Heart left ventricle (tissue), 16 donors: ENCODE measurements at regions not wholly inside any gene's neighbourhood (a gene's known extent, or its start where the extent isn't known, plus 50 kb on each side); places are given as distances from the start of the nearest gene placed in this dataset.

Experiments
- ATAC-seq, 4 donors: fragments of 200-7000 bp; cut with Tn5 transposase; one replicate each; pipeline ENCODE4 v1.9.1; 2020 to 2022; ENCODE audit warnings: moderate library complexity in 4 of 4, mild to moderate bottlenecking in 3 of 4, moderate number of reproducible peaks in 1 of 4
- DNase-seq, 5 donors: peaks; one replicate each; pipeline ENCODE4 v3.0.0-alpha.2; 2020
- H3K27ac ChIP-seq, 12 donors: fragments of 200-600 bp; sonication (generic) in 4 of 12; one replicate each; pipeline versions ENCODE4 v1.5.0 to v1.8.0; 2016 to 2022; ENCODE audit warnings: mild to moderate bottlenecking in 2 of 12
- H3K27me3 ChIP-seq, 9 donors: fragments of 200-600 bp; sonication (generic) in 2 of 9; one replicate each; pipeline versions ENCODE4 v1.5.1 to v1.8.0; 2016 to 2022; ENCODE audit warnings: mild to moderate bottlenecking in 3 of 9
- H3K36me3 ChIP-seq, 9 donors: fragments of 200-600 bp; sonication (generic) in 2 of 9; one replicate each; pipeline versions ENCODE4 v1.5.0 to v1.8.0; 2018 to 2022; ENCODE audit warnings: mild to moderate bottlenecking in 2 of 9
- H3K4me1 ChIP-seq, 12 donors: fragments of 200-600 bp; sonication (generic) in 4 of 12; one replicate each; pipeline versions ENCODE4 v1.5.0 to v1.8.0; 2016 to 2022; ENCODE audit warnings: mild to moderate bottlenecking in 3 of 12
- H3K4me3 ChIP-seq, 12 donors: fragments of 200-600 bp; sonication (generic) in 4 of 12; one replicate each; pipeline versions ENCODE4 v1.5.0 to v1.8.0; 2017 to 2022; ENCODE audit warnings: mild to moderate bottlenecking in 9 of 12, moderate library complexity in 4 of 12
- H3K9me3 ChIP-seq, 12 donors: fragments of 200-600 bp; sonication (generic) in 4 of 12; one replicate each; pipeline versions ENCODE4 v1.5.0 to v1.8.0; 2016 to 2022; ENCODE audit warnings: mild to moderate bottlenecking in 1 of 12
- POLR2A ChIP-seq, 2 donors: fragments of 450-650 bp; IDR thresholded peaks; one replicate each; pipeline ENCODE4 v1.6.1; 2017; ENCODE audit warnings: antibody characterized with exemption in 2 of 2, mild to moderate bottlenecking in 2 of 2, moderate library complexity in 2 of 2
- WGBS, 4 donors: extraction: QIAGEN DNeasy Blood & Tissue Kit in 2 of 4; methylation state at CpG; one replicate each; pipeline versions ENCODE4 v1.1.5 to v1.1.7; 2013 to 2018; 5-methylcytosine and 5-hydroxymethylcytosine counted together
- intact Hi-C, 10 donors: fragments of 100-400 bp; cut with DNase I; formaldehyde crosslinking; loops; one replicate each; pipeline versions ENCODE4 v1.11.1 to v1.14.2; 2022
- TF ChIP-seq, protein P1 (sequence below), 12 donors: fragments of 200-600 bp; sonication (generic) in 4 of 12; IDR thresholded peaks; one replicate each; pipeline versions ENCODE4 v1.5.0 to v1.8.0; 2018 to 2022; ENCODE audit warnings: antibody characterized with exemption in 12 of 12, mild to moderate bottlenecking in 5 of 12
- donor health status: ischemic (EF 13 %, LVEDD 7.1; RV severe dilation, severe dysfunction).
- donor health status: healthy with polysubstance abuse.
- donor health status: DM: no; HTN: yes; CAD: no.
- donor health status: DM: no; HTN: no; CAD: no.
- donor health status: ischemic (EF 25% LVEDD 6.9; RV normal size, moderate dysfunction).
- donor health status: ischemic (EF 25% LVEDD 5.7; RV mildly dilated, moderate dysfunction).
- donor health status: healthy.
- donor health status: DM: yes; HTN: yes; CAD: no.
- donor health status: ischemic (EF 35%, LVEDD 5.7; RV mildly dilated, moderate dysfunction).
- donor health status: nonischemic (EF 11% LVEDD 7.7; RV severe dilation, severe dysfunction).
- donor health status: DM: yes; HTN: yes; CAD: no.
- donor health status: PGD.
- donor health status: ischemic (EF 29% LVEDD 5.4; RV normal size, mild dysfunction).
- donor health status: nonischemic (EF 23%, LVEDD 6.1; RV moderate dilation, normal function).

DNA sequence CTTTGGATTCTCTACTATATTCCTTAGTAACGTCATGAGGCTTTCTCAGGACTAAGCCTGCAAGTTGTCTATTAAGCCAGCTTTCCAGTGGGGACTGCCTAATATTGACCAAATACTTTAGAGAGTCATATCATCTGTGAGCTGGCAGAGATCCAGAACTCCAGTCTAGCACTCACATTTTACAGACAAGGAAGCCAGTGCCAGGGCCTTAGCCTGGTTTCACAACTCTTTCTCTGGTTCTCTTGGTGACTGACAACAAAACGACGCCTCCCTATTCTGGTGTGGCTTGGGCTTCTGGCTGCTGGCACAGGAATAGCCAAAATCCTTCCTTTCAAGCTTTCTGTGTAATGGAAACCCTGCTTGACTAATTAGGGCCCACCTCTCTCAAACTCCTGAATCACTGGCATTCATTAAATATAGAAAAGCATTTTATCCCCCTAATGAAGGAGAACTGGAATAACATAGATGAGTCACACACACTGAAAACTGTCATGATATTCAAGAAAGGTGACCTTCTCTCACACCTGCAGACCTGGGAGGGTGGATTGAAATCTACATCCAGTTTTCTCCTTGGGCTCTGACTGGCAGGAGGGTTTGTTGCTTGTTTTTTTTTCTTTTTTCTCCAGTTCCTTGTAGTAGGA lies 75.2 kb upstream of the UBL3 start:
- Histone ChIP-seq H3K4me3 (no peak overlapping the region), H3K27me3 (no peaks in the 10 kb centered on the region), H3K27ac (peak overlapping the region in 5 of 12 donors; percentile 30 to 63 (median 59)), H3K36me3 (no peaks in the 10 kb centered on the region), H3K4me1 (peaks cover 0 to 35% (median 26%) of the 10 kb centered on the region in 12 donors), H3K9me3 (no peaks in the 10 kb centered on the region)
- WGBS, 4 donors: 28 to 35% (median 29%) methylated on average over 3 of the region's 3 CpGs
- DNase-seq (peak in 4 of 5 donors; percentile 64 to 87 (median 71)), ATAC-seq (peak; percentile 63 to 89 (median 86))
- no peak for TF ChIP-seq POLR2A (IDR thresholded peaks at IDR 0.05)
- TF ChIP-seq, protein P1, sequence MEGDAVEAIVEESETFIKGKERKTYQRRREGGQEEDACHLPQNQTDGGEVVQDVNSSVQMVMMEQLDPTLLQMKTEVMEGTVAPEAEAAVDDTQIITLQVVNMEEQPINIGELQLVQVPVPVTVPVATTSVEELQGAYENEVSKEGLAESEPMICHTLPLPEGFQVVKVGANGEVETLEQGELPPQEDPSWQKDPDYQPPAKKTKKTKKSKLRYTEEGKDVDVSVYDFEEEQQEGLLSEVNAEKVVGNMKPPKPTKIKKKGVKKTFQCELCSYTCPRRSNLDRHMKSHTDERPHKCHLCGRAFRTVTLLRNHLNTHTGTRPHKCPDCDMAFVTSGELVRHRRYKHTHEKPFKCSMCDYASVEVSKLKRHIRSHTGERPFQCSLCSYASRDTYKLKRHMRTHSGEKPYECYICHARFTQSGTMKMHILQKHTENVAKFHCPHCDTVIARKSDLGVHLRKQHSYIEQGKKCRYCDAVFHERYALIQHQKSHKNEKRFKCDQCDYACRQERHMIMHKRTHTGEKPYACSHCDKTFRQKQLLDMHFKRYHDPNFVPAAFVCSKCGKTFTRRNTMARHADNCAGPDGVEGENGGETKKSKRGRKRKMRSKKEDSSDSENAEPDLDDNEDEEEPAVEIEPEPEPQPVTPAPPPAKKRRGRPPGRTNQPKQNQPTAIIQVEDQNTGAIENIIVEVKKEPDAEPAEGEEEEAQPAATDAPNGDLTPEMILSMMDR (IDR thresholded peaks at IDR 0.05): no peak
- intact Hi-C loops: loop anchor here in 5 of 10 donors (2.0 to 10.0 kb wide), 7 partner anchors 71 to 421 kb away; partner anchors contain the start of gene UBL3 (in 1 of the 5)

DNA sequence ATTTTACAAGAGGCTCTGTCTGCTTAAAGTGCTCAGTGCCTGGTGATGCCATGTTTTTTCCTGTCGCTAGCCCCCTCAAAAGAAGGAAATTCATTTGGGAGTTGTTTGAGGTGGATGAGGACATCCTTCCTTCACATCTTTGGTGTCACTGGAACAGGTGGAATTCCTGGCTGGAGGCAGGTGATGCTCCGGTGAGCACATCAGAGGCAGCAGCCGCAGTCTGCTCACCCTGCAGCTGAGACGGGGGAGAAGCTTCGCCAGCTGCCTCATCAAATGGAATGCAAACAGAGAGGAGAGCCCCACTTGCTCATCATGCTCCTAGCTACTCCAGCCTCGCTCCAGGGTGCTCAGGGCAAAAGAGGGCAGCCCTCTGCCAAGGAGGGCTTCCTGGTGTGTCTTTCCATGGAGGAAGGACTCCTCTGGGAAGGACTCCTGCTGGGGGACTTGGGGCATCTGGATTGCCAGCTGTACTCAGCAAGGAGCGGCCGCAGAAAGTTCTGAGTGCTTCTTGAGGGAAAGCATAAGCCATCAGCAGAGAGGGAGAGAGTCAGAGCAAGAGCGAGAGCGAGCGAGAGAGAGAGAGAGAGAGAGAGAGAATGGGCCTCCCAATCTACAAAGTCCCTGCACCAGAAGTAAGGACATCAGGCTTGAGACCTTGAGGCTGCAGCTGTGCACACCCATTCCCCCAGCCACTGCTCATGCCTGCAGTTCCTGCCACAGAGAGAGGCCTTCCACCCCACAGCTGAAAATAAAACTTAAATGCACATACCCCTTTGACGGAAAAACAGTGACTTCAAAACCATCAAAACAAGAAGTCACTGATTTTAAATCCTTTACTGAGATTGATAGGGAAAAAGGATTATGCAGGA lies 74.3 kb upstream of the UBL3 start:
- Histone ChIP-seq H3K36me3 (no peaks in the 10 kb centered on the region), H3K4me3 (no peak overlapping the region), H3K27ac (peak overlapping the region in 9 of 12 donors; percentile 1 to 81 (median 60)), H3K4me1 (peaks cover 0 to 35% (median 26%) of the 10 kb centered on the region in 12 donors), H3K9me3 (no peaks in the 10 kb centered on the region), H3K27me3 (no peaks in the 10 kb centered on the region)
- intact Hi-C loops: loop anchor here in 8 of 10 donors (2.0 to 10.0 kb wide), 9 partner anchors 70 to 420 kb away; partner anchors contain the start of gene UBL3 (in 3 of the 8)
- DNase-seq: no peak
- TF ChIP-seq, protein P1 (IDR thresholded peaks at IDR 0.05): peak in 1 of 12 donors; percentile 2
- no peak for TF ChIP-seq POLR2A (IDR thresholded peaks at IDR 0.05)
- no peak for ATAC-seq
- WGBS, 4 donors: 89 to 93% (median 91%) methylated on average over 10 to 12 of the region's 12 CpGs

DNA sequence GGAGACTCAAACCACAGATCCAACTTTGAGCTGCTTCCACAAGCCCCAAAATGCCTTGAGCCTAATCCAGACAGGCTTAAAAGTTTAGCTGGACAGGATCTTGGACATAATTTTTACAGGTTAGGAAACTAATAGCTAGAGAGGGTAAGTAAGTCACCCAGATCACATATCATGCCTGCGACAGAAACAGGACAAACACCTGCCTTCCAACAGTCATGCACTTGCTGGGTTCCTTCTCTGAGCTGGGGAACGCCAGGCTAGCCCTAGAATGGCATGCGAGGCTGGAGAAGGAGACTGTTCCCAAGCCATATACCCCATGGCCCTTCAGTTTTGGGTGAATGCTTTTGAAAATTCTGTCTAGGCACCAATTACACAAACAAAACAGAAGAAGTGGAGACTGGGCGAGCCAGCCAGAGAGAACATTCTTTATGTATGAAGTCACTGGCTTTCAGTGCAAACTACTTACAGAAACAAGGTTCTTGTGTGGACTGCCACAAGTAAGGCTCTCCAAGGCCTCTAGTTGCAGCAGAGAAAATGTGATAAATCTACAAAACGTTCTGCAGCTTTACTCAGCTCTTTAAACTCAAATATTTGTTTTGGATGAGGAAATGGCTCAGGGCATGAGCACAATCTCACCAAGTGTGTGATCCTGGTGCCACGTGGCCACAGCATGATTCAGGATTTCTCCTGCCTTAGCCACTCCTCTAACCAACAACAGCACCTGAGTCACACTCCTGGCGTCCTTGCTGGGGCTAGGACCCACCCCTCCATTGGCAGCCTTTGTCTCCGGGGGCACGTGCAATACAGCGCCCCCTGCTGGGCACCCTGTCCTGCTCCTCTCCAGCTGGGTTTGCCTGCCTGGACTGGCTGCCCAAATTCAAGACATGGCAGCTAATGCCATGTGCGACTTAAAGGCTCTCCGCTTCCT lies 73.4 kb upstream of the UBL3 start:
- peak overlapping the region in 11 of 12 donors; percentile 28 to 81 (median 56) for H3K27ac ChIP-seq
- intact Hi-C loops: loop anchor here in 7 of 10 donors (2.0 to 10.0 kb wide), 8 partner anchors 69 to 419 kb away; partner anchors contain the start of gene UBL3 (in 3 of the 7)
- 39 to 45% (median 44%) methylated on average over 12 of the region's 12 CpGs for WGBS, 4 donors
- TF ChIP-seq, protein P1 (IDR thresholded peaks at IDR 0.05): peak; percentile 62 to 84 (median 68)
- TF ChIP-seq POLR2A (IDR thresholded peaks at IDR 0.05): no peak
- peaks cover 0 to 35% (median 26%) of the 10 kb centered on the region in 12 donors for H3K4me1 ChIP-seq
- peak; percentile 40 to 79 (median 71) for DNase-seq
- peak; percentile 72 to 84 (median 80) for ATAC-seq
- H3K4me3 ChIP-seq: no peak overlapping the region
- H3K9me3 ChIP-seq: no peaks in the 10 kb centered on the region
- no peaks in the 10 kb centered on the region for H3K36me3 ChIP-seq
- no peaks in the 10 kb centered on the region for H3K27me3 ChIP-seq
